ENCODE measurements at regions not wholly inside any gene's neighbourhood (a gene's known extent, or its start where the extent isn't known, plus 50 kb on each side); places are given as distances from the start of the nearest gene placed in this dataset.

DNA sequence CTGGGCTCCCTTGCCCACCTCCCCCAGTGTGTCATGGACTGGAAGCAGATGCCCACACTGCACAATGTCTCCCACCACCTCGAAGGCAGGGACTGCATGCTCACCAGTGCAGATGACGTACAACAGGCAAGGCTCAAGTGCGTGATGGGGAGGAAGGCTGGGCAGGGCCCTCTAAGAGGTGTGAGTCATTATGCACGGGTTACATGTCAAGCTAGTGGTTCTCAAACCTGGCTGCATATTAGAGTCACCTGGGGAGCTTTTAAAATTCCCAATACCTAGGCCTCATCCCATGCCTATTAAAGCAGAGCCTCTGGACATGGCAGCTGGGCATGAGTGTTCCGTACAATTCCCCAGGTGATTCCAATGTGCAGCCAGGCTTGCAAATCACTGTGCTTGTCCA is 137.9 kb upstream of the NGF start:
- Histone ChIP-seq H3K36me3 (ENCODE audit: control insufficient read depth, insufficient read depth, low read length) (no peaks in the 10 kb centered on the region), H4K5ac (ENCODE audit: low read depth, low read length) (no peak overlapping the region), H2AK9ac (replicated peaks; ENCODE audit: low read depth, low read length, poor library complexity) (no peak overlapping the region), H4K8ac (ENCODE audit: low read depth in 2 of 2, low read length in 2 of 2) (no peak overlapping the region), H3K18ac (ENCODE audit: low read depth, low read length) (no peak overlapping the region), H3K4ac (ENCODE audit: low read depth, low read length) (no peak overlapping the region), H3K4me2 (ENCODE audit: low read depth, low read length) (no peak overlapping the region), H2BK5ac (ENCODE audit: low read depth, low read length, poor library complexity, severe bottlenecking) (no peak overlapping the region), H3K27me3 (ENCODE audit: control insufficient read depth, insufficient read depth, low read length) (peaks cover 14% of the 10 kb centered on the region), H4K20me1 (ENCODE audit: insufficient read depth, low read length) (no peaks in the 10 kb centered on the region), H3K27ac (ENCODE audit: insufficient read depth, low read length) (no peak overlapping the region), H3K9me3 (ENCODE audit: control insufficient read depth, insufficient read depth, low read length) (no peaks in the 10 kb centered on the region), H2AFZ (replicated peaks; ENCODE audit: low read length, poor library complexity) (no peak overlapping the region), H3K23ac (ENCODE audit: low read depth, low read length) (no peak overlapping the region), H2AK5ac (ENCODE audit: low read depth, low read length) (no peak overlapping the region), H3K14ac (replicated peaks; ENCODE audit: low read depth, low read length) (no peak overlapping the region), H3K9me1 (ENCODE audit: insufficient read depth, low read length) (0 out of 2 replicates have a peak, but pooled peaks cover 5% of the 10 kb centered on the region), H3K4me1 (ENCODE audit: control insufficient read depth, insufficient read depth, low read length) (no peaks in the 10 kb centered on the region), H2BK15ac (ENCODE audit: low read depth, low read length) (no peak overlapping the region), H2BK20ac (ENCODE audit: low read depth, low read length) (no peak overlapping the region), H3K9ac (ENCODE audit: low read depth, low read length) (no peak overlapping the region), H2BK120ac (ENCODE audit: low read depth, low read length) (no peak overlapping the region), H3K56ac (ENCODE audit: extremely low read depth, insufficient read depth, low read length) (no peak overlapping the region), H4K91ac (ENCODE audit: insufficient read depth, low read depth, low read length) (no peak overlapping the region), H3K4me3 (ENCODE audit: insufficient read depth, low read depth, low read length) (no peak overlapping the region), H3K79me1 (ENCODE audit: low read depth in 1 of 2, low read length in 2 of 2) (no peaks in the 10 kb centered on the region)
- BruUV-seq (replicated peaks), result no TSS peak
- TF ChIP-seq NFE2L2 (IDR thresholded peaks at IDR 0.05; ENCODE audit: low read depth, low read length) (no peak), MXI1 (IDR thresholded peaks at IDR 0.05; ENCODE audit: borderline replicate concordance, low read depth, low read length) (no peak)
- ChIA-PET POLR2A (ENCODE audit: unreplicated experiment) (no interaction called here), CTCF (interaction anchor here (1.6 kb wide), 1 partner anchor 337 kb away, joined by 4 read pairs; no protein-coding TSS in a partner anchor)
- intact Hi-C loops (cut with micrococcal nuclease) (no loop called here), dilution Hi-C loops (cut with HindIII; ENCODE audit: low sequenced_read_pairs, unreplicated experiment) (no loop called here), in situ Hi-C loops (cut with MboI; ENCODE audit: low sequenced_read_pairs) (loop anchor here (10.0 kb wide), 1 partner anchor 491 kb away; no protein-coding TSS in a partner anchor)
- DNase-seq, result no peak
- ATAC-seq (ENCODE audit: low read depth), result no peak
- WGBS, 2 experiments (ENCODE audit: extremely low coverage in 2 of 2, insufficient read length in 1 of 2), result no CpG with 5 or more reads among the region's 5 CpGs

All from IMR-90 (cell line).